Lung microvascular endothelial cell (primary cell): ENCODE measurements at regions not wholly inside any gene's neighbourhood (a gene's known extent, or its start where the extent isn't known, plus 50 kb on each side); places are given as distances from the start of the nearest gene placed in this dataset.

Source experiments
- DNase-seq, 2 donors: peaks; one replicate each; pipeline versions ENCODE4 v3.0.0 to v3.0.0-alpha.2; 2010; ENCODE audit warnings: low read depth in 2 of 2

GRCh38 chr4:13316354-13316753, 167.8 kb downstream of the RAB28 start:
- no peak for DNase-seq

- DNase-seq: no peak
Measured at GRCh38 chr4:13313856-13314255, 170.3 kb downstream of the RAB28 start.

- DNase-seq: no peak
Measured at GRCh38 chr4:13312264-13312663, 171.9 kb downstream of the RAB28 start.

- no peak for DNase-seq
Measured at GRCh38 chr4:13309751-13310150, 174.4 kb downstream of the RAB28 start.

GRCh38 chr4:13306356-13306755, 177.8 kb downstream of the RAB28 start:
- no peak for DNase-seq

- no peak for DNase-seq
Measured at GRCh38 chr4:13302876-13303275, 181.3 kb downstream of the RAB28 start.

GRCh38 chr4:13299343-13299742, 184.8 kb downstream of the RAB28 start:
- no peak for DNase-seq

GRCh38 chr4:13298655-13299054, 185.5 kb downstream of the RAB28 start:
- no peak for DNase-seq

- DNase-seq: no peak
Measured at GRCh38 chr4:13296986-13297385, 187.2 kb downstream of the RAB28 start.

GRCh38 chr4:13294961-13295605, 189.1 kb downstream of the RAB28 start:
- DNase-seq: no peak

- no peak for DNase-seq
Measured at GRCh38 chr4:13292372-13292771, 191.8 kb downstream of the RAB28 start.

GRCh38 chr4:13289391-13289790, 194.7 kb downstream of the RAB28 start:
- DNase-seq: no peak

GRCh38 chr4:13285336-13285735, 198.8 kb downstream of the RAB28 start:
- no peak for DNase-seq

GRCh38 chr4:13284932-13285331, 199.2 kb downstream of the RAB28 start:
- no peak for DNase-seq

GRCh38 chr4:13276357-13276756, 207.8 kb downstream of the RAB28 start:
- DNase-seq: no peak

GRCh38 chr4:13268703-13269102, 215.4 kb downstream of the RAB28 start:
- no peak for DNase-seq

GRCh38 chr4:13268165-13268564, 216.0 kb downstream of the RAB28 start:
- no peak for DNase-seq

GRCh38 chr4:13267091-13267490, 217.0 kb downstream of the RAB28 start:
- no peak for DNase-seq

- DNase-seq: no peak
Measured at GRCh38 chr4:13266687-13267086, 217.5 kb downstream of the RAB28 start.

- no peak for DNase-seq
Measured at GRCh38 chr4:13263967-13264525, 220.1 kb downstream of the RAB28 start.

- no peak for DNase-seq
Measured at GRCh38 chr4:13262816-13263215, 221.3 kb downstream of the RAB28 start.

- DNase-seq: no peak
Measured at GRCh38 chr4:13261486-13262257, 222.5 kb downstream of the RAB28 start.

GRCh38 chr4:13260513-13260912, 223.6 kb downstream of the RAB28 start:
- DNase-seq: no peak
